GM12878 (cell line): ENCODE measurements at regions not wholly inside any gene's neighbourhood (a gene's known extent, or its start where the extent isn't known, plus 50 kb on each side); places are given as distances from the start of the nearest gene placed in this dataset.
A peak's percentile ranks its signal among the peaks of the same experiment; 100 is the strongest.

Source experiments
- ATAC-seq: fragments of 200-7000 bp; cut with Tn5 transposase; 3 replicates; pipeline ENCODE4 v1.9.1; 2020; ENCODE audit warnings: mild to moderate bottlenecking, moderate library complexity
- BruUV-seq: library from RNA; stranded (reverse); fragments of 400-500 nt; replicated peaks from 2 replicates; lab custom pipeline; 2021; lab: Mats Ljungman, UMichigan
- CTCF ChIA-PET: fragments of 300-600 bp; sonication (Branson Sonifier 250); formaldehyde crosslinking; extraction: SDS; loops from one replicate; lab custom pipeline; 2021; ENCODE audit warnings: inconsistent platforms; lab: Yijun Ruan, JAX
- POLR2A ChIA-PET: fragments of 350-600 bp; formaldehyde crosslinking; extraction: SDS; loops from one replicate; lab custom pipeline; 2021; ENCODE audit warnings: inconsistent platforms; lab: Charles Lee
- RAD21 ChIA-PET: fragments of 300-600 bp; sonication (Branson Sonifier 250); formaldehyde crosslinking; loops from one replicate; lab custom pipeline; 2023; ENCODE audit warnings: antibody characterized with exemption; ENCODE audit not compliant: unreplicated experiment; lab: Charles Lee
- SMC1A ChIA-PET: fragments of 300-600 bp; sonication (Branson Sonifier 250); formaldehyde crosslinking; loops from one replicate; lab custom pipeline; 2023; ENCODE audit not compliant: unreplicated experiment, uncharacterized antibody; lab: Charles Lee
- DNase-seq: peaks from one replicate; pipeline ENCODE4 v3.0.0-alpha.2; 2011; ENCODE audit warnings: low read depth, low spot score
- FAIRE-seq: peaks from 3 replicates; lab custom pipeline; 2011; peaks lifted over from hg19 to GRCh38; lab: Jason Lieb, UNC
- H2AFZ ChIP-seq: 2 replicates; pipeline ENCODE4 v1.6.0; 2011; ENCODE audit warnings: low read depth, low read length, control low read depth; ENCODE audit not compliant: control insufficient read depth
- H3K27ac ChIP-seq: 2 replicates; pipeline ENCODE4 v1.5.1; 2011; ENCODE audit warnings: control low read depth; ENCODE audit not compliant: control insufficient read depth, insufficient read depth
- H3K27me3 ChIP-seq, 2 experiments: replicated peaks in 1 of 2; 2 replicates each; pipeline versions ENCODE4 v1.6.0 to v1.6.1; 2011; ENCODE audit warnings: low read length in 1 of 2; ENCODE audit not compliant: control insufficient read depth in 2 of 2, insufficient read depth in 2 of 2
- H3K36me3 ChIP-seq, 2 experiments: 2 replicates each; pipeline ENCODE4 v1.5.1; 2011; ENCODE audit warnings: low read length in 1 of 2; ENCODE audit not compliant: control insufficient read depth in 2 of 2, insufficient read depth in 2 of 2
- H3K4me1 ChIP-seq: 2 replicates; pipeline ENCODE4 v1.6.1; 2011; ENCODE audit warnings: mild to moderate bottlenecking, low read length, moderate library complexity, mixed read lengths; ENCODE audit not compliant: control insufficient read depth, insufficient read depth
- H3K4me2 ChIP-seq: 2 replicates; pipeline ENCODE4 v1.6.0; 2011; ENCODE audit warnings: control low read depth; ENCODE audit not compliant: control insufficient read depth, insufficient read depth
- H3K4me3 ChIP-seq: fragments of 200-600 bp; sonication (generic); 2 replicates; pipeline ENCODE4 v1.5.1; 2016
- H3K79me2 ChIP-seq: 2 replicates; pipeline ENCODE4 v1.6.0; 2011; ENCODE audit warnings: low read length; ENCODE audit not compliant: control insufficient read depth, insufficient read depth
- H3K9ac ChIP-seq: 2 replicates; pipeline ENCODE4 v1.8.0; 2011; ENCODE audit warnings: low read length, control low read depth, mixed read lengths; ENCODE audit not compliant: control insufficient read depth, insufficient read depth
- H3K9me3 ChIP-seq: replicated peaks from 3 replicates; pipeline ENCODE4 v1.5.1; 2011; ENCODE audit warnings: mild to moderate bottlenecking, low read length; ENCODE audit not compliant: control insufficient read depth, insufficient read depth
- H4K20me1 ChIP-seq: 2 replicates; pipeline ENCODE4 v1.6.0; 2011; ENCODE audit not compliant: control insufficient read depth, insufficient read depth
- BHLHE40 ChIP-seq, 2 experiments: fragments of 450-650 bp in 1 of 2; IDR thresholded peaks; 2 replicates each; pipeline ENCODE4 v1.6.1; 2011 to 2017; ENCODE audit warnings: low read depth in 2 of 2, borderline replicate concordance in 1 of 2, improper control_type of control experiment in 1 of 2, low read length in 1 of 2, mild to moderate bottlenecking in 1 of 2
- CEBPB ChIP-seq, 2 experiments: fragments of 150-350 bp in 1 of 2; IDR thresholded peaks; 2 replicates each; pipeline ENCODE4 v1.6.1; 2012 to 2014; ENCODE audit warnings: low read depth in 2 of 2, low read length in 2 of 2, borderline replicate concordance in 1 of 2, inconsistent platforms in 1 of 2
- EP300 ChIP-seq, 2 experiments: fragments of 150-350 bp in 1 of 2; IDR thresholded peaks; 2 replicates each; pipeline ENCODE4 v1.6.1; 2011 to 2012; ENCODE audit warnings: low read depth in 2 of 2, low read length in 2 of 2, borderline replicate concordance in 1 of 2, improper control_type of control experiment in 1 of 2, inconsistent platforms in 1 of 2; ENCODE audit not compliant: control insufficient read depth in 1 of 2
- FOXM1 ChIP-seq: IDR thresholded peaks from 2 replicates; pipeline ENCODE4 v1.6.1; 2012; ENCODE audit warnings: low read depth, mild to moderate bottlenecking, inconsistent platforms, low read length, moderate library complexity
- MEF2A ChIP-seq: IDR thresholded peaks from 2 replicates; pipeline ENCODE4 v1.6.1; 2011; ENCODE audit warnings: low read depth, mild to moderate bottlenecking, low read length, moderate library complexity; ENCODE audit not compliant: insufficient read depth
- NFYA ChIP-seq: IDR thresholded peaks from 2 replicates; pipeline ENCODE4 v1.6.1; 2011; ENCODE audit warnings: low read depth, mild to moderate bottlenecking, low read length, improper control_type of control experiment, borderline replicate concordance
- NR2C2 ChIP-seq: IDR thresholded peaks from 2 replicates; pipeline ENCODE4 v1.6.1; 2011; ENCODE audit warnings: borderline replicate concordance, low read depth; ENCODE audit not compliant: control insufficient read depth, insufficient read length
- POLR2AphosphoS5 ChIP-seq: IDR thresholded peaks from 2 replicates; pipeline ENCODE4 v1.6.1; 2011; ENCODE audit warnings: mild to moderate bottlenecking, low read length, inconsistent platforms
- SIN3A ChIP-seq: IDR thresholded peaks from 2 replicates; pipeline ENCODE4 v1.6.1; 2012; ENCODE audit warnings: low read depth, low read length, improper control_type of control experiment
- TCF12 ChIP-seq: IDR thresholded peaks from 2 replicates; pipeline ENCODE4 v1.6.1; 2011; ENCODE audit warnings: low read depth, mild to moderate bottlenecking, low read length
- ZNF217 ChIP-seq: fragments of 450-650 bp; IDR thresholded peaks from 2 replicates; pipeline ENCODE4 v1.6.1; 2017; ENCODE audit warnings: antibody characterized with exemption, mild to moderate bottlenecking
- ZNF24 ChIP-seq: fragments of 450-650 bp; IDR thresholded peaks from 2 replicates; pipeline ENCODE4 v1.6.1; 2017; ENCODE audit warnings: antibody characterized with exemption, mild to moderate bottlenecking
- WGBS: methylation state at CpG from one replicate; pipeline ENCODE4 v1.1.6; 2016; ENCODE audit warnings: low lambda C conversion rate; ENCODE audit not compliant: insufficient replicate concordance, insufficient coverage; ENCODE audit errors: missing lambda C conversion rate; 5-methylcytosine and 5-hydroxymethylcytosine counted together
- in situ Hi-C: fragments of 300-500 bp; cut with MboI; formaldehyde crosslinking; loops from 9 replicates; pipeline ENCODE4 v1.14.3; 2018; ENCODE audit warnings: mixed read lengths
- intact Hi-C: fragments of 100-400 bp; cut with micrococcal nuclease; formaldehyde crosslinking; loops from one replicate; pipeline ENCODE4 v1.14.2; 2022; ENCODE audit not compliant: unreplicated experiment
- TF ChIP-seq, protein P1 (sequence below): fragments of 450-650 bp; IDR thresholded peaks from 2 replicates; pipeline ENCODE4 v1.6.1; 2016; ENCODE audit warnings: mild to moderate bottlenecking
- TF ChIP-seq, protein P2 (sequence below): fragments of 450-650 bp; IDR thresholded peaks from 2 replicates; pipeline ENCODE4 v1.6.1; 2017; ENCODE audit warnings: low read depth, mild to moderate bottlenecking, moderate library complexity

DNA sequence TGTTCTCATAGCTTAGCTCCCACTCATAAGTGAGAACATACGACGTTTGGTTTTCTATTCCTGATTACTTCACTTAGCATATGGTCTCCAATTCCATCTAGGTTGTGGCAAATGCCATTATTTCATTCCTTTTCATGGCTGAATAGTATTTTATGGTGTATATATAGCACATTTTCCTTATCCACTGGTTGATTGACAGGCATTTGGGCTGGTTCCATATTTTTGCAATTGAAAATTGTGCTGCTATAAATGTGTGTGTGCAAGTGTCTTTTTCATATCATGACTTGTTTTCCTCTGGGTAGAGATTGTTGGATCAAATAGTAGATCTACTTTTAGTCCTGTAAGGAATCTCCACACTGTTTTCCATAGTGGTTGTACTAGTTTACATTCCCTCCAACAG is 133.0 kb upstream of the TAB2 start:
- no peaks in the 10 kb centered on the region for H3K79me2 ChIP-seq
- no peak overlapping the region for H3K4me3 ChIP-seq
- H3K27me3 ChIP-seq = no peaks in the 10 kb centered on the region
- no peak overlapping the region for H3K27ac ChIP-seq
- H2AFZ ChIP-seq = no peak overlapping the region
- ChIA-PET RAD21 (no interaction called here), SMC1A (interaction anchor here (1.8 kb wide), 1 partner anchor 237 kb away, joined by 5 read pairs; no protein-coding TSS in a partner anchor)
- no peaks in the 10 kb centered on the region for H3K36me3 ChIP-seq
- BruUV-seq = no TSS peak
- FAIRE-seq (no peak), ATAC-seq (no peak)
- H3K4me2 ChIP-seq = no peak overlapping the region
- H4K20me1 ChIP-seq = no peaks in the 10 kb centered on the region
- 94% methylated on average over 2 of the region's 2 CpGs for whole genome bisulfite sequencing
- TF ChIP-seq MEF2A (no peak), BHLHE40 (IDR thresholded peaks at IDR 0.05; ENCODE audit: borderline replicate concordance in 1 of 2, low read depth in 2 of 2, low read length in 1 of 2) (no peak)
- TF ChIP-seq, protein P1, sequence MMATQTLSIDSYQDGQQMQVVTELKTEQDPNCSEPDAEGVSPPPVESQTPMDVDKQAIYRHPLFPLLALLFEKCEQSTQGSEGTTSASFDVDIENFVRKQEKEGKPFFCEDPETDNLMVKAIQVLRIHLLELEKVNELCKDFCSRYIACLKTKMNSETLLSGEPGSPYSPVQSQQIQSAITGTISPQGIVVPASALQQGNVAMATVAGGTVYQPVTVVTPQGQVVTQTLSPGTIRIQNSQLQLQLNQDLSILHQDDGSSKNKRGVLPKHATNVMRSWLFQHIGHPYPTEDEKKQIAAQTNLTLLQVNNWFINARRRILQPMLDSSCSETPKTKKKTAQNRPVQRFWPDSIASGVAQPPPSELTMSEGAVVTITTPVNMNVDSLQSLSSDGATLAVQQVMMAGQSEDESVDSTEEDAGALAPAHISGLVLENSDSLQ = peak; percentile 46; the same call in 1 of the 2 replicates
- TF ChIP-seq, all 136 proteins: peak for 1
- Histone ChIP-seq H3K4me1 (no peaks in the 10 kb centered on the region), H3K9me3 (no peaks in the 10 kb centered on the region; the same call in 1 of the 3 replicates), H3K9ac (no peak overlapping the region)
- in situ Hi-C loops (no loop called here), intact Hi-C loops (no loop called here)
- POLR2A ChIA-PET = no interaction called here
- CTCF ChIA-PET = no interaction called here
- DNase-seq = no peak

DNA sequence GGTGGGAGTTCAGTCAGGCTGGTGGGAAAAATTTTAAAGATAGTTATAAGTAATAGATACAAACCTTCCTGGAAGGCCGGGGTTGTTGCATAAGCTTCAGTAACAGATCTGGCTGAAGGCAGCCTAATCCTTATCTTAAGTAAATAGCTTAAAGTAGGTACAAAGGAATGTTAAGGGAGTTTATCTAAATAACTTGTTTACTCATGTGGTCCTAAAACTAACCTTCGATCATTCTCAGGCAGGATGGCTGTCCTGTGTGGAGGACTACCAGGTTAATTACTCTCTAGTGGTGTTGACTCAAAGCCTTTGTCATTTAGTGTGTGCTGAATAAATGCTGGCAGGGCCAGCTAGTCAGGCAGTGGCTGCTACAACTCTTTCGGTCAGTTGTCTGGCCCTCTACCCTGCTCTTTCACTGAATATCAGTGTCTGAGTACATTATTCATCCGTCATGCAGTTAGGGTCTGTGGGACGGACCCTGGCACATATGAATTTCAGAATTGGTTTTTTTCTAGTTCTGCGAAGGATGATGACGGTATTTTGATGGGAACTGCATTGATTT is 131.6 kb upstream of the TAB2 start:
- ChIA-PET RAD21 (interaction anchor here (0.9 kb wide), 1 partner anchor 246 kb away, joined by 4 read pairs; no protein-coding TSS in a partner anchor), POLR2A (no interaction called here), CTCF (interaction anchor here (0.6 to 1.1 kb wide), 2 partner anchors 156 to 246 kb away, joined by 3 to 5 read pairs; no protein-coding TSS in a partner anchor)
- no peak for TF ChIP-seq TCF12
- no peak for TF ChIP-seq ZNF217
- no peak for TF ChIP-seq NR2C2
- no peak for TF ChIP-seq ZNF24
- no peak for TF ChIP-seq NFYA
- TF ChIP-seq POLR2AphosphoS5 = no peak
- no peak for TF ChIP-seq CEBPB (IDR thresholded peaks at IDR 0.05; ENCODE audit: borderline replicate concordance in 1 of 2, low read depth in 2 of 2, low read length in 2 of 2)
- TF ChIP-seq SIN3A = no peak
- TF ChIP-seq EP300 (IDR thresholded peaks at IDR 0.05; ENCODE audit: borderline replicate concordance in 1 of 2, control insufficient read depth in 1 of 2, low read depth in 2 of 2, low read length in 2 of 2) = no peak
- no peak for TF ChIP-seq FOXM1
- TF ChIP-seq, protein P2, sequence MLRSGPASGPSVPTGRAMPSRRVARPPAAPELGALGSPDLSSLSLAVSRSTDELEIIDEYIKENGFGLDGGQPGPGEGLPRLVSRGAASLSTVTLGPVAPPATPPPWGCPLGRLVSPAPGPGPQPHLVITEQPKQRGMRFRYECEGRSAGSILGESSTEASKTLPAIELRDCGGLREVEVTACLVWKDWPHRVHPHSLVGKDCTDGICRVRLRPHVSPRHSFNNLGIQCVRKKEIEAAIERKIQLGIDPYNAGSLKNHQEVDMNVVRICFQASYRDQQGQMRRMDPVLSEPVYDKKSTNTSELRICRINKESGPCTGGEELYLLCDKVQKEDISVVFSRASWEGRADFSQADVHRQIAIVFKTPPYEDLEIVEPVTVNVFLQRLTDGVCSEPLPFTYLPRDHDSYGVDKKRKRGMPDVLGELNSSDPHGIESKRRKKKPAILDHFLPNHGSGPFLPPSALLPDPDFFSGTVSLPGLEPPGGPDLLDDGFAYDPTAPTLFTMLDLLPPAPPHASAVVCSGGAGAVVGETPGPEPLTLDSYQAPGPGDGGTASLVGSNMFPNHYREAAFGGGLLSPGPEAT = no peak

More for the DNA sequence above, 131.6 kb upstream of the TAB2 start:
- in situ Hi-C loops (no loop called here), intact Hi-C loops (no loop called here)
- Histone ChIP-seq H3K9me3 (no peaks in the 10 kb centered on the region; the same call in 1 of the 3 replicates), H3K4me2 (no peak overlapping the region), H3K79me2 (no peaks in the 10 kb centered on the region), H3K36me3 (no peaks in the 10 kb centered on the region), H3K9ac (no peak overlapping the region), H3K27ac (no peak overlapping the region), H3K4me3 (no peak overlapping the region), H3K4me1 (no peaks in the 10 kb centered on the region), H4K20me1 (no peaks in the 10 kb centered on the region), H2AFZ (no peak overlapping the region), H3K27me3 (no peaks in the 10 kb centered on the region)
- 62% methylated on average over 7 of the region's 7 CpGs for WGBS
- BruUV-seq = no TSS peak
- ATAC-seq (no peak), FAIRE-seq (no peak), DNase-seq (no peak)
- SMC1A ChIA-PET = interaction anchor here (0.5 to 1.1 kb wide), 2 partner anchors 21 to 246 kb away, joined by 3 read pairs; no protein-coding TSS in a partner anchor
